ENCODE measurements at regions not wholly inside any gene's neighbourhood (a gene's known extent, or its start where the extent isn't known, plus 50 kb on each side); places are given as distances from the start of the nearest gene placed in this dataset.
"Not testable (repeated sequence)": the region's sequence is repeated elsewhere in the genome, so short reads cannot be mapped to it uniquely, and the experiment has no call there.

- no peaks in the 10 kb centered on the region for H3K36me3 ChIP-seq
- H3K27ac ChIP-seq: no peak overlapping the region
- TF ChIP-seq POLR2AphosphoS5 (IDR thresholded peaks at IDR 0.05): no peak
- TF ChIP-seq POLR2A (IDR thresholded peaks at IDR 0.05): no peak
- TF ChIP-seq EP300 (IDR thresholded peaks at IDR 0.05): no peak
- TF ChIP-seq CTCF (IDR thresholded peaks at IDR 0.05): no peak
- H3K4me3 ChIP-seq: no peak overlapping the region
- H3K4me1 ChIP-seq: no peaks in the 10 kb centered on the region
- no peak for DNase-seq (ENCODE audit: low spot score in 2 of 2)
- H3K9me3 ChIP-seq: no peaks in the 10 kb centered on the region
- H3K27me3 ChIP-seq: no peaks in the 10 kb centered on the region
These were observed 186.5 kb downstream of the HIPK3 start for GRCh38 chr11:33443684-33444083.

- WGBS: 74% methylated on average over 7 of the region's 7 CpGs
- Histone ChIP-seq H3K4me3 (no peak overlapping the region), H3K27ac (no peak overlapping the region), H3K36me3 (no peaks in the 10 kb centered on the region), H3K9me3 (peaks cover 7% of the 10 kb centered on the region), H3K4me1 (no peaks in the 10 kb centered on the region), H3K27me3 (no peaks in the 10 kb centered on the region)
- DNase-seq (ENCODE audit: low spot score in 2 of 2): no peak
- TF ChIP-seq POLR2A (IDR thresholded peaks at IDR 0.05) (no peak), EP300 (IDR thresholded peaks at IDR 0.05) (no peak), POLR2AphosphoS5 (IDR thresholded peaks at IDR 0.05) (no peak), CTCF (IDR thresholded peaks at IDR 0.05) (no peak)
These were observed 181.1 kb downstream of the HIPK3 start for GRCh38 chr11:33438301-33438700.

GRCh38 chr11:33437529-33437928 lies 180.3 kb downstream of the HIPK3 start:
- no peaks in the 10 kb centered on the region for H3K4me1 ChIP-seq
- 100% methylated on average over 1 of the region's 1 CpG for WGBS
- no peak for TF ChIP-seq CTCF (IDR thresholded peaks at IDR 0.05)
- no peak for TF ChIP-seq POLR2AphosphoS5 (IDR thresholded peaks at IDR 0.05)
- TF ChIP-seq POLR2A (IDR thresholded peaks at IDR 0.05): no peak
- TF ChIP-seq EP300 (IDR thresholded peaks at IDR 0.05): no peak

GRCh38 chr11:33435216-33435615 lies 178.0 kb downstream of the HIPK3 start:
- Histone ChIP-seq H3K27me3 (no peaks in the 10 kb centered on the region), H3K36me3 (no peaks in the 10 kb centered on the region), H3K9me3 (peaks cover 7% of the 10 kb centered on the region), H3K4me1 (no peaks in the 10 kb centered on the region), H3K27ac (no peak overlapping the region), H3K4me3 (no peak overlapping the region)
- no peak for DNase-seq (ENCODE audit: low spot score in 2 of 2)
- TF ChIP-seq CTCF (IDR thresholded peaks at IDR 0.05) (no peak), POLR2A (IDR thresholded peaks at IDR 0.05) (no peak), POLR2AphosphoS5 (IDR thresholded peaks at IDR 0.05) (no peak), EP300 (IDR thresholded peaks at IDR 0.05) (no peak)

More at GRCh38 chr11:33437529-33437928, 180.3 kb downstream of the HIPK3 start:
- Histone ChIP-seq H3K9me3 (peaks cover 7% of the 10 kb centered on the region), H3K36me3 (no peaks in the 10 kb centered on the region), H3K4me3 (no peak overlapping the region), H3K27me3 (no peaks in the 10 kb centered on the region), H3K27ac (no peak overlapping the region)
- no peak for DNase-seq (ENCODE audit: low spot score in 2 of 2)

- Histone ChIP-seq H3K9me3 (peaks cover 7% of the 10 kb centered on the region), H3K27ac (no peak overlapping the region), H3K4me3 (no peak overlapping the region), H3K4me1 (no peaks in the 10 kb centered on the region), H3K36me3 (no peaks in the 10 kb centered on the region), H3K27me3 (no peaks in the 10 kb centered on the region)
- WGBS: 86% methylated on average over 1 of the region's 1 CpG
- no peak for TF ChIP-seq EP300 (IDR thresholded peaks at IDR 0.05)
- no peak for TF ChIP-seq POLR2A (IDR thresholded peaks at IDR 0.05)
- no peak for TF ChIP-seq POLR2AphosphoS5 (IDR thresholded peaks at IDR 0.05)
- no peak for TF ChIP-seq CTCF (IDR thresholded peaks at IDR 0.05)
- DNase-seq (ENCODE audit: low spot score in 2 of 2): no peak
These were observed 177.1 kb downstream of the HIPK3 start for GRCh38 chr11:33434294-33434693.

DNA sequence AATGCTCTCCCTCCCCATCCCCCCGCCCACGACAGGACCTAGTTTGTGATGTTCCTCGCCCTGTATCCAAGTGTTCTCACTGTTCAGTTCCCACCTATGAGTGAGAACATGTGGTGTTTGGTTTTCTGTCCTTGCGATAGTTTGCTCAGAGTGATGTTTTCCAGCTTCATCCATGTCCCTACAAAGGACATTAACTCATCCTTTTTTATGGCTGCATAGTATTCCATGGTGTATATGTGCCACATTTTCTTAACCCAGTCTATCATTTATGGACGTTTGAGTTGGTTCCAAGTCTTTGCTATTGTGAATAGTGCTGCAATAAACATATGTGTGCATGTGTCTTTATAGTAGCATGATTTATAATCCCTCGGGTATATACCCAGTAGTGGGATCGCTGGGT lies 171.3 kb downstream of the HIPK3 start:
- WGBS: 90% methylated on average over 7 of the region's 7 CpGs
- not testable (repeated sequence) for H3K36me3 ChIP-seq; DNase-seq (ENCODE audit: low spot score in 2 of 2); H3K4me3 ChIP-seq; H3K9me3 ChIP-seq; H3K27ac ChIP-seq; H3K4me1 ChIP-seq; H3K27me3 ChIP-seq

Data from suprapubic skin (tissue), 4 donors.